Uterus (tissue), 3 donors: ENCODE measurements at regions not wholly inside any gene's neighbourhood (a gene's known extent, or its start where the extent isn't known, plus 50 kb on each side); places are given as distances from the start of the nearest gene placed in this dataset.

Experiments
- DNase-seq, 2 donors: peaks; one replicate each; pipeline ENCODE4 v3.0.0-alpha.2; 2019 to 2020
- H3K27ac ChIP-seq, 2 donors: fragments of 200-600 bp; sonication (generic); 1 replicate in 1 of 2; 2 replicates in 1 of 2; pipeline ENCODE4 v1.5.1; 2016 to 2018
- H3K27me3 ChIP-seq, 2 donors: fragments of 200-600 bp; sonication (generic); one replicate each; pipeline ENCODE4 v1.5.1; 2018 to 2019; ENCODE audit warnings: control low read depth in 1 of 2
- H3K36me3 ChIP-seq, 2 donors: fragments of 200-600 bp; sonication (generic); one replicate each; pipeline ENCODE4 v1.5.1; 2019; ENCODE audit warnings: control low read depth in 1 of 2
- H3K4me1 ChIP-seq, 2 donors: fragments of 200-600 bp; sonication (generic); one replicate each; pipeline ENCODE4 v1.5.1; 2018 to 2019; ENCODE audit warnings: control low read depth in 1 of 2
- H3K4me3 ChIP-seq, 2 donors: fragments of 200-600 bp; sonication (generic); 1 replicate in 1 of 2; 2 replicates in 1 of 2; pipeline ENCODE4 v1.5.1; 2018 to 2019; ENCODE audit warnings: mild to moderate bottlenecking in 1 of 2
- H3K9me3 ChIP-seq, 2 donors: fragments of 200-600 bp; sonication (generic); one replicate each; pipeline ENCODE4 v1.5.1; 2019; ENCODE audit warnings: control low read depth in 1 of 2
- POLR2A ChIP-seq, 2 donors: fragments of 450-650 bp; IDR thresholded peaks; one replicate each; pipeline ENCODE4 v1.6.1; 2016; ENCODE audit warnings: antibody characterized with exemption in 2 of 2, mild to moderate bottlenecking in 1 of 2, moderate library complexity in 1 of 2
- intact Hi-C: fragments of 100-400 bp; cut with DNase I; formaldehyde crosslinking; loops from one replicate; pipeline ENCODE4 v1.15.1; 2023; ENCODE audit warnings: low total_unique reads
- TF ChIP-seq, protein P1 (sequence below), 4 experiments: fragments of 200-600 bp in 2 of 4; fragments of 450-650 bp in 2 of 4; sonication (generic) in 2 of 4; IDR thresholded peaks; one replicate each; pipeline ENCODE4 v1.5.1; 2016 to 2019; ENCODE audit warnings: antibody characterized with exemption in 4 of 4, mild to moderate bottlenecking in 2 of 4, moderate library complexity in 1 of 4
- donor health status: DM: yes; HTN: yes; CAD: no.

DNA sequence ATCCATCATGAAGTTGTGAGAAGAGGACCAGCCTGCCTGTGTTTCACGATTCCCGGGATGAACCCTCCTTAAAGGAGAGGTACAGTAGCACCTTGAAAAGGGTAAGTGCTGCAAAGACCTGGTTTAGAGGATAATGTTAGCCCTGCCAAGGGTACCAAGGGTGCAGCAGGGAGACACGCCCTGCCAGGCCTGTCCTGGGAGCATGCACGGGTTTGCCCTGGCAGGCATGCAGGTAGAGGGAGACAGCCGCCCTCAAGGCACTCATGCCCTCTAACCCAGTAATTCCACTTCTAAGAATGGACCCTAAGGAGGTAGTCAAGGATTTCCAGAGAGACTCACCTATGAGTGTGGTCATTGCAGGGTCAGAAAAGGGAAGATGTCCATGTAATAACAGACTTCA is 65.0 kb downstream of the DIO3 start:
- intact Hi-C loops = no loop called here
- DNase-seq = no peak
- no peaks in the 10 kb centered on the region for H3K36me3 ChIP-seq

DNA sequence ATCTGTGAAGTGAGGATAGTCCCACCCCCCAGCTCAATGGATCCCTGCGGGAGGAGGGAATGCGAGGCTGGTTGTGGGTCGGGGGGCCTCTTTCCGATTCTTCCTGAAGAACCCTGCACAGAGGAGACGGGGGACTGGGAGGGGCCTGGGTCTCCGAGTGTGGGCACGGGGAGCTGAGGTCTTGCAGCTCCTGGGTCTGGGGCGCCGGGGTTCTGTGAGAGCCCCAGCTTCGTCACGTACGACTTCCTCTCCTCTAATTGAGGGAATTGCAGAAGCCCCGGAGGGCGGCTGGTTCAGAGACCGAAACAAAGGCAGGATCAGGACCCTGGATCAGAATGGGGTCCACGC is 66.6 kb downstream of the DIO3 start:
- H3K27me3 ChIP-seq = no peaks in the 10 kb centered on the region
- TF ChIP-seq POLR2A (IDR thresholded peaks at IDR 0.05) = no peak
- TF ChIP-seq, protein P1, sequence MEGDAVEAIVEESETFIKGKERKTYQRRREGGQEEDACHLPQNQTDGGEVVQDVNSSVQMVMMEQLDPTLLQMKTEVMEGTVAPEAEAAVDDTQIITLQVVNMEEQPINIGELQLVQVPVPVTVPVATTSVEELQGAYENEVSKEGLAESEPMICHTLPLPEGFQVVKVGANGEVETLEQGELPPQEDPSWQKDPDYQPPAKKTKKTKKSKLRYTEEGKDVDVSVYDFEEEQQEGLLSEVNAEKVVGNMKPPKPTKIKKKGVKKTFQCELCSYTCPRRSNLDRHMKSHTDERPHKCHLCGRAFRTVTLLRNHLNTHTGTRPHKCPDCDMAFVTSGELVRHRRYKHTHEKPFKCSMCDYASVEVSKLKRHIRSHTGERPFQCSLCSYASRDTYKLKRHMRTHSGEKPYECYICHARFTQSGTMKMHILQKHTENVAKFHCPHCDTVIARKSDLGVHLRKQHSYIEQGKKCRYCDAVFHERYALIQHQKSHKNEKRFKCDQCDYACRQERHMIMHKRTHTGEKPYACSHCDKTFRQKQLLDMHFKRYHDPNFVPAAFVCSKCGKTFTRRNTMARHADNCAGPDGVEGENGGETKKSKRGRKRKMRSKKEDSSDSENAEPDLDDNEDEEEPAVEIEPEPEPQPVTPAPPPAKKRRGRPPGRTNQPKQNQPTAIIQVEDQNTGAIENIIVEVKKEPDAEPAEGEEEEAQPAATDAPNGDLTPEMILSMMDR (IDR thresholded peaks at IDR 0.05) = no peak
- no peak overlapping the region for H3K4me3 ChIP-seq
- H3K9me3 ChIP-seq = no peaks in the 10 kb centered on the region
- DNase-seq = no peak
- H3K27ac ChIP-seq = no peak overlapping the region
- no peaks in the 10 kb centered on the region for H3K36me3 ChIP-seq
- intact Hi-C loops = no loop called here
- no peaks in the 10 kb centered on the region for H3K4me1 ChIP-seq

More for the DNA sequence above, 65.0 kb downstream of the DIO3 start:
- Histone ChIP-seq H3K27ac (no peak overlapping the region), H3K4me1 (no peaks in the 10 kb centered on the region), H3K27me3 (no peaks in the 10 kb centered on the region), H3K4me3 (no peak overlapping the region), H3K9me3 (no peaks in the 10 kb centered on the region)
- TF ChIP-seq POLR2A (IDR thresholded peaks at IDR 0.05) = no peak
- TF ChIP-seq, protein P1 (IDR thresholded peaks at IDR 0.05) = no peak

DNA sequence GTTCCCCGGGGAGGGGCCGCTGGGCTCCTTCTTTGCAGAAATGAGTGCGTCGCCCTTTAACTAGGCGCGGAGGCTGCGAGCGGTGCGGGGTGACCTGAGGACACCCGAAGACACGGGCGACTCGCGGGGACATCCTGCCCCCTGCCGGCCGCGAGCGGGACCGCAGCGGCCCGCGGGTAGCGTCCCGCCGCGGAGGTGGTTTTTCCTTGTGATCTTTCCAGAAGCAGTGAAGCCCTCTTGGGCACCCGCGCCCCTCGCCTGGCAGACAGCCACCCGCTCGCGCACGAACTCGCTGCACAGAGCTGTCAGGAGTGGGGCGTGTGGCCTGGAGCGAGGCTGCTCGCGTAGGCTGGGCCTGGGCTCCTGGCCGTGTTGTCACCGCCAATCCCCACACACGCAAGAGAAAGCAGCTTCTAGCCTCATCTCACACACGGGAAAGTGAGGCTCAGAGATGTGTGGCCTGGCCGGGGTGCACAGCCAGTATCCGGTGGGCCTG is 67.2 kb downstream of the DIO3 start:
- TF ChIP-seq, protein P1 (IDR thresholded peaks at IDR 0.05) = peak; percentile 97 to 100 (median 98)
- peak in 1 of 2 donors; percentile 17 for TF ChIP-seq POLR2A (IDR thresholded peaks at IDR 0.05)
- Histone ChIP-seq H3K27ac (no peak overlapping the region), H3K4me1 (no peaks in the 10 kb centered on the region), H3K4me3 (no peak overlapping the region), H3K27me3 (no peaks in the 10 kb centered on the region), H3K36me3 (no peaks in the 10 kb centered on the region), H3K9me3 (no peaks in the 10 kb centered on the region)
- peak; percentile 66 to 83 for DNase-seq
- intact Hi-C loops = no loop called here

DNA sequence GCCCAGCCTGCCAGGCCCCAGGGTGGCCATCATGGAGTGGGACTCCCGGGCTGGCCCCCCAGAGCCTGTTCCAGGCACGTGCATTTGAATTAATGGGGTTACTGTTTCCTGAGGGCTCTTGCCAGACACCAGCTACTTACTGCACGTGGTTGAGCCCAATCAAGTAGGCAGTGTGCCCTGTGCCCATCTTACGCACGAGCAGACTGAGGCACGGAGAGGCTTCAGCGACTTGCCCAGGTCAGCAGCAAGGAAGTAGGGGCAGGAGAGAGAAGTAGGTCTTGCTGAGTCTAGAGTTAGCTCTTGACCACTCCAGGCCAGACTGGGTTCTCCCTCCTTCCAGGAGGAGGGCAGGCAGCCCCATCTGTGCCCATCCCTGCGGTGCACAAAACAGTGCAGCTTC is 67.7 kb downstream of the DIO3 start:
- Histone ChIP-seq H3K36me3 (no peaks in the 10 kb centered on the region), H3K9me3 (no peaks in the 10 kb centered on the region), H3K4me3 (no peak overlapping the region), H3K27me3 (no peaks in the 10 kb centered on the region), H3K4me1 (no peaks in the 10 kb centered on the region), H3K27ac (no peak overlapping the region)
- intact Hi-C loops = no loop called here
- TF ChIP-seq, protein P1 (IDR thresholded peaks at IDR 0.05) = no peak
- TF ChIP-seq POLR2A (IDR thresholded peaks at IDR 0.05) = no peak
- DNase-seq = no peak

DNA sequence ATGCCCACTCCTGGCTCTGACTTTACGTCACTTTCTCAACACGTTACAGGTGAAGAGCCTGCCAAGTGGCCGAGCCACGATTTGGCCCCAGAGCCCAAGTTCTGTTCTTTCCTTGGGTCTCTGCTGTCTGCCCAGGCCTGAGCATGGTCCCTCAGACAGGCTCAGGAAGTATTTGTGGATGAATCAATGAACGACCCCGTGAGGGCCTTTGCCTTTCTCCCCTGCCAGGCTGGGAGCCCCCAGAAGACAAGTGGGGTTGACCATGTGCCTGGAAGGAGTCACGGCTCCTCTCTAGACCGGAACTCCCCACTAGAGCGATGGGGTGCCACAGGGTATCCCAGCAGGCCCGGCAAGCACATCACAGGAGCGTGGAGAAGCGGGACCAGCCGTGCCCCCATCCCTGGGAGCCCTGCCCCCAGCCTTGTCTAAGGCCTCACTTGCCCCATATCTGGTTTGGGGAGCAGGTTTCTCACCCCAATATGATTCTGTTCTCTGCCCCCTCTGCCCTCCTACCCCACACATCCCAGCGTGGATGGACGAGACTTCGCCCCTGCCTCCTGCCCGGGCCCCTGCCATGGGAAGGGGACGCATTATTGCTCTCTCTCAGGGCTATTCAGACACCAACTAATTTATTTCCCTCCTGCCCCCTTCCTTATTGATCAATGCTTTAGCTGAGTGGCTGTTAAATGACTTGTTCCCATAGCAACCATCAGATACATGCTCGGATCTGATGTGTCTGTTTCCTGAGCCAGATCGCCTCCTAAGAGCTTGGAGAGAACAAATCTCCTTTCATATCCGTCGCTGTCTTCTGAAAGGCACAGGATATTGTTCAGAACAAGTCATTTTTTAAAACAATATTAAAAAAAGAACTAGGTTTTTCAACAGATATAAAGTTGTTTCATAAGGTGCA is 69.0 kb downstream of the DIO3 start:
- Histone ChIP-seq H3K27ac (no peak overlapping the region), H3K9me3 (no peaks in the 10 kb centered on the region), H3K36me3 (no peaks in the 10 kb centered on the region), H3K4me3 (no peak overlapping the region), H3K4me1 (no peaks in the 10 kb centered on the region), H3K27me3 (no peaks in the 10 kb centered on the region)
- TF ChIP-seq, protein P1 (IDR thresholded peaks at IDR 0.05) = no peak
- no peak for TF ChIP-seq POLR2A (IDR thresholded peaks at IDR 0.05)
- no peak for DNase-seq
- intact Hi-C loops = no loop called here
